Breast epithelium (tissue), 4 donors: ENCODE measurements at regions not wholly inside any gene's neighbourhood (a gene's known extent, or its start where the extent isn't known, plus 50 kb on each side); places are given as distances from the start of the nearest gene placed in this dataset.
"Not testable (repeated sequence)": the region's sequence is repeated elsewhere in the genome, so short reads cannot be mapped to it uniquely, and the experiment has no call there.

Experiments
- DNase-seq, 2 donors: peaks; one replicate each; pipeline ENCODE4 v3.0.0-alpha.2; 2019; ENCODE audit warnings: low spot score in 2 of 2
- H3K27ac ChIP-seq, 2 donors: fragments of 200-600 bp; sonication (generic) in 1 of 2; one replicate each; pipeline ENCODE4 v1.5.1; 2016 to 2019; ENCODE audit warnings: mild to moderate bottlenecking in 1 of 2
- H3K27me3 ChIP-seq, 2 donors: fragments of 200-600 bp; sonication (generic) in 1 of 2; one replicate each; pipeline versions ENCODE4 v1.5.1 to v1.6.0; 2017 to 2019; ENCODE audit warnings: control low read depth in 1 of 2, mild to moderate bottlenecking in 1 of 2
- H3K36me3 ChIP-seq: fragments of 200-600 bp; one replicate; pipeline ENCODE4 v1.5.1; 2019
- H3K4me1 ChIP-seq, 2 donors: fragments of 200-600 bp; sonication (generic); one replicate each; pipeline ENCODE4 v1.5.1; 2016 to 2019; ENCODE audit warnings: control low read depth in 1 of 2
- H3K4me3 ChIP-seq, 3 donors: fragments of 200-600 bp; sonication (generic); 1 replicate in 2 of 3; 2 replicates in 1 of 3; pipeline ENCODE4 v1.5.1; 2016 to 2019; ENCODE audit warnings: mild to moderate bottlenecking in 3 of 3, moderate library complexity in 2 of 3
- H3K9me3 ChIP-seq, 2 donors: fragments of 200-600 bp; sonication (generic) in 1 of 2; one replicate each; pipeline ENCODE4 v1.5.1; 2016 to 2019; ENCODE audit warnings: control low read depth in 1 of 2
- POLR2A ChIP-seq: fragments of 450-650 bp; IDR thresholded peaks from one replicate; pipeline ENCODE4 v1.6.1; 2016; ENCODE audit warnings: antibody characterized with exemption, mild to moderate bottlenecking, moderate library complexity
- POLR2AphosphoS5 ChIP-seq, 3 donors: sonication (generic); formaldehyde crosslinking; IDR thresholded peaks; one replicate each; pipeline ENCODE4 v1.6.1; 2017; ENCODE audit warnings: antibody characterized with exemption in 3 of 3
- intact Hi-C: fragments of 100-400 bp; cut with DNase I; formaldehyde crosslinking; loops from one replicate; pipeline ENCODE4 v1.15.1; 2023; ENCODE audit warnings: low total_unique reads
- TF ChIP-seq, protein P1 (sequence below), 3 donors: fragments of 450-650 bp; IDR thresholded peaks; one replicate each; pipeline ENCODE4 v1.5.1; 2016 to 2017; ENCODE audit warnings: antibody characterized with exemption in 3 of 3, mild to moderate bottlenecking in 3 of 3, moderate library complexity in 3 of 3

GRCh38 chr5:163951069-163951468 is 445.6 kb downstream of the MAT2B start:
- Histone ChIP-seq H3K36me3 (no peaks in the 10 kb centered on the region), H3K27ac (no peak overlapping the region), H3K4me1 (no peaks in the 10 kb centered on the region), H3K27me3 (no peaks in the 10 kb centered on the region), H3K9me3 (no peaks in the 10 kb centered on the region), H3K4me3 (no peak overlapping the region)
- intact Hi-C loops = no loop called here
- no peak for DNase-seq
- TF ChIP-seq POLR2A (no peak), POLR2AphosphoS5 (IDR thresholded peaks at IDR 0.05) (no peak)
- TF ChIP-seq, protein P1, sequence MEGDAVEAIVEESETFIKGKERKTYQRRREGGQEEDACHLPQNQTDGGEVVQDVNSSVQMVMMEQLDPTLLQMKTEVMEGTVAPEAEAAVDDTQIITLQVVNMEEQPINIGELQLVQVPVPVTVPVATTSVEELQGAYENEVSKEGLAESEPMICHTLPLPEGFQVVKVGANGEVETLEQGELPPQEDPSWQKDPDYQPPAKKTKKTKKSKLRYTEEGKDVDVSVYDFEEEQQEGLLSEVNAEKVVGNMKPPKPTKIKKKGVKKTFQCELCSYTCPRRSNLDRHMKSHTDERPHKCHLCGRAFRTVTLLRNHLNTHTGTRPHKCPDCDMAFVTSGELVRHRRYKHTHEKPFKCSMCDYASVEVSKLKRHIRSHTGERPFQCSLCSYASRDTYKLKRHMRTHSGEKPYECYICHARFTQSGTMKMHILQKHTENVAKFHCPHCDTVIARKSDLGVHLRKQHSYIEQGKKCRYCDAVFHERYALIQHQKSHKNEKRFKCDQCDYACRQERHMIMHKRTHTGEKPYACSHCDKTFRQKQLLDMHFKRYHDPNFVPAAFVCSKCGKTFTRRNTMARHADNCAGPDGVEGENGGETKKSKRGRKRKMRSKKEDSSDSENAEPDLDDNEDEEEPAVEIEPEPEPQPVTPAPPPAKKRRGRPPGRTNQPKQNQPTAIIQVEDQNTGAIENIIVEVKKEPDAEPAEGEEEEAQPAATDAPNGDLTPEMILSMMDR (IDR thresholded peaks at IDR 0.05) = no peak

DNA sequence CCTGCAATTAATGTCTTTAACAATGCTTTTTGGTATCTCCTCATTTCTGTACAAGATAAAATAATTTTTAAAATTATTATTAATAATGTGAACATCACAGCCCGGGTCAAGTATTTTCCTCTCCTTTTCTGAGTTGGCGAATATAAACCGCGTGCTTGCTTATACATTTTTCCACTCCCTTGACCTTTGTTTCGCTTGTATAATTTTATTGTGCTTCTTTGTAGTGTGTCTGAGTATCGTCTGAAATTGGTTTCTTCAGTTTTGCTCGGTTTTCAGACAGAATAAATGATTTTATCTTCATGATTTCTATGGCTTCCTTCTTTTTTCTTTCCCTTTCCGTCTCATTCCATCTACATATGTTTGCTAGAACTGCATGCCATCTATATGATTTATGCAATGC is 448.5 kb downstream of the MAT2B start:
- Histone ChIP-seq H3K27me3 (no peaks in the 10 kb centered on the region), H3K4me3 (no peak overlapping the region), H3K27ac (no peak overlapping the region), H3K36me3 (no peaks in the 10 kb centered on the region), H3K4me1 (no peaks in the 10 kb centered on the region), H3K9me3 (no peaks in the 10 kb centered on the region)
- no peak for DNase-seq
- intact Hi-C loops = no loop called here
- TF ChIP-seq POLR2A = no peak
- TF ChIP-seq, protein P1 (IDR thresholded peaks at IDR 0.05) = no peak
- TF ChIP-seq POLR2AphosphoS5 (IDR thresholded peaks at IDR 0.05) = no peak

DNA sequence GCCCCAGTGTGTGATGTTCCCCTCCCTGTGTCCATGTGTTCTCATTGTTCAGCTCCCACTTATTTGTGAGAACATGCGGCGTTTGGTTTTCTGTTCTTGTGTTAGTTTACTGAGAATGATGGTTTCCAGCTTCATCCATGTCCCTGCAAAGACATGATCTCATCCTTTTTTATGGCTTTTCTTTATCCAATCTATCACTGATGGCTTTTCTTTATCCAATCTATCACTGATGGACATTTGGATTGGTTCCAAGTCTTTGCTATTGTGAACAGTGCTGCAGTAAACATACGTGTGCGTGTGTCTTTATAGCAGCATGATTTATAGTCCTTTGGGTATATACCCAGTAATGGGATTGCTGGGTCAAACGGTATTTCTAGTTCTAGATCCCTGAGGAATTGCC is 455.8 kb downstream of the MAT2B start:
- intact Hi-C loops, H3K4me1 ChIP-seq, H3K36me3 ChIP-seq, DNase-seq, H3K9me3 ChIP-seq, H3K27ac ChIP-seq, H3K27me3 ChIP-seq, H3K4me3 ChIP-seq: not testable (repeated sequence)

DNA sequence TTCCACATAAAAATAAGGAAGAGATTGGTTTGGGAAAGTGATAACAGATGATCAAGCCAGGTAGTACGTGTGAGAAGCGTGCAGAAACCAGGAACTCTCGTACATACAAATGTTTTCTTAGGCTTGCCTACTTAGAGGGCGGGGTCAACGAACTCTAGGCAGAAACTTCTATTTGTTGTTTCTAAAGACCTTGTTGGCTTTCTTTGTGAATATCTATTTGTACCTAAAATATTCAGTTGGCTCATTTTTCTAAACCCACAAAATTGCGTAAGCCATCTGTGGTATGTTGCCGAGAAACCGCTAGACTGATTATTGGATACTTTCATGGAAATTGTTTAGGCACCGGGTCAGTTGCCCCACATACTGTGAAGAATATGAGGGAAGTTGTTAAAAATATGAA is 458.5 kb downstream of the MAT2B start:
- H3K4me1 ChIP-seq = no peaks in the 10 kb centered on the region
- no peaks in the 10 kb centered on the region for H3K36me3 ChIP-seq
- intact Hi-C loops = no loop called here
- no peak overlapping the region for H3K4me3 ChIP-seq
- no peak overlapping the region for H3K27ac ChIP-seq
- no peaks in the 10 kb centered on the region for H3K9me3 ChIP-seq
- no peak for DNase-seq
- H3K27me3 ChIP-seq = no peaks in the 10 kb centered on the region
- TF ChIP-seq, protein P1 (IDR thresholded peaks at IDR 0.05) = no peak
- TF ChIP-seq POLR2A (no peak), POLR2AphosphoS5 (IDR thresholded peaks at IDR 0.05) (no peak)

GRCh38 chr5:163964671-163965070 is 459.3 kb downstream of the MAT2B start:
- Histone ChIP-seq H3K4me1 (no peaks in the 10 kb centered on the region), H3K36me3 (no peaks in the 10 kb centered on the region), H3K9me3 (no peaks in the 10 kb centered on the region), H3K27ac (no peak overlapping the region), H3K4me3 (no peak overlapping the region), H3K27me3 (no peaks in the 10 kb centered on the region)
- DNase-seq = no peak
- intact Hi-C loops = no loop called here
- no peak for TF ChIP-seq POLR2A
- TF ChIP-seq, protein P1 (IDR thresholded peaks at IDR 0.05) = no peak
- TF ChIP-seq POLR2AphosphoS5 (IDR thresholded peaks at IDR 0.05) = no peak

DNA sequence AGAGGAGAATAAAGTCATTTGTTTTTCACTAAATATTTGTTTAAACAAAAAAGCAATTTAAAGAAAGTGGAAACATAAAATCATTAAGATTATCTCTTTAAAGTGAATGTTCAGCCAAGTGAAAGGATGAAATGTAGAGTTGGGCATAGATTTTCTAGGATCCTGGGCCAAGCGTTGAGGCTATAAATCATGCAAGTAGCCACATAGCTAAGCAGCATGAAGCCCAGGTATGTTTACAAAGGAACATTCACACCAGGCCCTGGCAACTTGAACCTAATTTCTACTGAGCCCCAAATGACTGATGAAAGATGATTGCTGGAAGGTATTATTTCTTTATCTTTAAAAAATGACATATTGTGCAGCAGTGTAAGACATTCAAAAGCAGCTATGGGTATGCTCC is 461.8 kb downstream of the MAT2B start:
- TF ChIP-seq, protein P1 (IDR thresholded peaks at IDR 0.05) = no peak
- no peak for TF ChIP-seq POLR2AphosphoS5 (IDR thresholded peaks at IDR 0.05)
- no peak for TF ChIP-seq POLR2A
- DNase-seq = no peak
- Histone ChIP-seq H3K36me3 (no peaks in the 10 kb centered on the region), H3K4me3 (no peak overlapping the region), H3K9me3 (no peaks in the 10 kb centered on the region), H3K4me1 (no peaks in the 10 kb centered on the region), H3K27me3 (no peaks in the 10 kb centered on the region), H3K27ac (no peak overlapping the region)
- intact Hi-C loops = no loop called here
